CD4-positive, alpha-beta T cell treated with Interleukin-2 at 100 ng/mL for 4 hours (primary cell): ENCODE measurements at regions not wholly inside any gene's neighbourhood (a gene's known extent, or its start where the extent isn't known, plus 50 kb on each side); places are given as distances from the start of the nearest gene placed in this dataset.
"Not testable (repeated sequence)": the region's sequence is repeated elsewhere in the genome, so short reads cannot be mapped to it uniquely, and the experiment has no call there.

Experiments used
- DNase-seq: peaks from one replicate; pipeline ENCODE4 v3.0.0-alpha.2; 2020; ENCODE audit warnings: low spot score

DNA sequence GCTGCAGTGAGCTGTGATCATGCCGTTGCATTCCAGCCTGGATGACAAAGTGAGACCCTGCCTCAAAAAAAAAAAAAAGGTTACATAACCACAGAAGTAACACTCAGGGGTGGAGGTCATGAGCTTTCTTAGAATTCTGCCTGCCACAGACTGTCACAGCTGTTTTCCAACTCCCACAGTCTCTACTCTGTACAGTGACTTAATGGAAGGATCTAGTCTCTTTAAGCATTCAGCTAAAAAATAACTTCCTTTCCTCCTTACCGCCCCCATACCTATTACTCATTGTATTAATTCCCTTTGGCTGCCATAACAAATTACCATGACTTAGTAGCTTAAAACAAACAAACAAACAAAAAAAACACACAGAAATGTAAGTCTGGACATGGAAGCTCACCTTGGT lies 99.6 kb upstream of the UBE2E1 start:
- DNase-seq, result no peak

DNA sequence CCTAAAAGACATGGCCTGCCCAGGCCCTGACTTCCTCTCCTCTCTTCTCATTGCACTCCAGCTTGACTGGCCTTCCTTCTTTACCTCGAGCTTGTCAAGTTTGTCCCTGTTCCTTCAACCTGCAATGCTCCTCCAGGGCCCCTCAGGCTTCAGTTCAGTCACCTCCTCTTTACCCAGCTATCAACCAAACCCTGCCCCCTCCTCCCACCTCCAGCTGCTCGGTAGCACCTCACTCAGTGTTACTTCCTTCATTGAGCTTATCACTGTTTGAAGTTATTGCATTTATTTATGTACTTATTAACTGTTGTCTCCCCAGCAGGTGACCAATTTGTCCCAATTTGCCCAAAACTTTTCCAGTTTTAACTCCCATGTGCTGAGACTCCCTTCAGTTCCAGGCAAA lies 95.8 kb upstream of the UBE2E1 start:
- DNase-seq, result no peak

DNA sequence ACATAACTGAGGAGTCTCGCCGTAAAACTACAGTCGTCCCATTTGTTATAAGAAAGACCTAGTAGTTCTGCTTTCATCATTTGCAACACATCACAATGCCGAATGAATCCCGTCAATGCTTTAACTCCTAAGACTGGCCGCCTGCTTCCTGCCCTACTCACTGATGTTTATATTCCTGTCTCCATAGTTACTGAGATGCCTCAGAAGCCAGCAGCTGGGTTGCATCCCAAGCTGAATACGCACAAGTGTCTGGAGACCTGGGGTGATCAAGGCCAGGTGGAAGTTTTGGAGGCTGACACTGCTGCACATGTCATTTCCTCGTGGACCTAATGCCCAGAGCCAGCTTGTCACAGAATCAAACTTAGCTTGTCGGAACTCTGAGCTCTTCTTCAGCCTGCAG lies 95.2 kb upstream of the UBE2E1 start:
- DNase-seq, result no peak

DNA sequence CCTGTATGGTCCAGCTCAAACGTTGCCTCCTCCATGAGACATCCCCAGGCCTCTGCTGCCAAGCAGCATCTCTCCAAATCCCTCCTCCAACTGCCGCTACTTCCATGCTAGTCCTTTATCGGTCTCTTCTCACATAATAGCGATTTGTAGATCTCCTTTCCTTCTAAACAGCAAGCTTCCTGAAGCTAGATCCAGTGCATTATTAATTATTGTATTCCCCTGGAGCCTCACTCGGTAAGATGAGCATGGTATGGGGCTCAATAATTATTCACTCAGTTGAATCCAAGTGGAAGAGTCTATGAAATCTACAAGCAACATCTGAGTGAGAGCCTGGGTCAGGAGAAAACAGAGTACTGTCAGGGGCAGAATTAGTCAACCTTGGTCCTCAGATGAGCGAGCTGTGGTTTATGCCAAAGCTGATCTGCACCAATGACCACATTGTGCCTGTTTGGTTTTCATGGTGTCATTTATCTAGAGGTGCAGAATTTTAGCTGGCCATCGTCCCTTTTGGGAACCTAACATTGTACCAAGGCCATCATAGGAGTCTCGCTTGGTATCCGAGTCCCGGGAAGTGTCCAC lies 93.8 kb upstream of the UBE2E1 start:
- no peak for DNase-seq

DNA sequence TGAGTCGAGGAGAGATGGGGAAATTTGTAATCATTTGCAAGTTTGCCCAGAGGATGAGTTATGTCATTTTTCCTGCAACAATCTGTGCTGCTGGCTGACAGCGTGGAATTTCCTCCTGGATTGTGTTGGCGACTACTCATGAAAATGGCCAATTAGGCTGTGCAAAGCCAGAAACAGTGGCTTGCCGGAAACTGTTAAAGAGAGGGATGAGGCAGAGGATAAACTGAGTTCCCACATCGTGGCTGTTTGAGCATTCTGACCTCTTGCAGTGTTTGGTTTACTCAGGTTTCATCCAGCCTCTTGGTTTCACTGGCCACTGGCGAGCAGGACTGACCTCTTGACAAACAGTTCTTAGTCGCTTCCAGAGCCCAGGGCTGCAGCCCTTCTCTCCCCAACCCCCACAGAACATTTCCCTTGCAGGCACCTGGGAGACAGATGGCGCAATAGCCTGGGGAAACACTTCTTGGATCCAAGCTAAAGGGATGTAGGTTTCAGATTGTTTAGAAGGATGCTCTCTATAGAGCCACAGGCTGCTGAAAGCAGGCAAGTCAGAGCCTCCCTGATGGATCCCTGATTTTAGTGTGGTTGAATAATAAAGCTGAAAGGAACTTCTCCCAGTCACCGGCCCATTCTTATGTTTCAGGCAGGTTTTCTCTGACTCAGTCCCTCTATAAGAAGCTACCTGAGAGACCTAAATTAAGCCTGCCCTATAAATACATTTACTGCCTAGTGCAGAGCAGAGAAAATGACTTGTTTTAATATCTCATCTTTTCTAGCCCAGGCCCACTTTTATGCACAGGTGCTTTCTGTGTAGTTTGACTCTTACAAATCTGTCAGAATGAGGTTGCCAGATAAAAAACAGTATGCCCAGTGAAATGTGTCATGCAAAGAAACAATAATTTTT lies 92.8 kb upstream of the UBE2E1 start:
- DNase-seq, result no peak

DNA sequence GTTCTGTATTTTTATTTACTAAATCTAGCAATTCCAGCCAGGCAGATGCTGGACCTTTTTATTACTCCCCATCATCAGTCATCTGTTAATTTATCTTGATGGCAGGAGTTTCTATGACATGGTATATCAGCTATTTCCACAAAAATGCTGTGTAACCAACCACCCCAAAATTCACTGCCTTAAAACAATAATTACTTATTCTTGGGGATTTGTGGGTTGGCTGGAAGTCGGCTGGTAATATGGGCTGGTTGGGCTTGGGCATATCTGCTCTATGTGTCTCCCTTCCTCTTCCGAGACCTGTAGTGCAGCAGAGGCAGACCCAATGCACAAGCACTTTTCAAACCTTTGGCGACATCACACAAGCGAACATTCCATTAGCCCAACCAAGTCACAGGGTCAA lies 92.1 kb upstream of the UBE2E1 start:
- DNase-seq, result no peak

DNA sequence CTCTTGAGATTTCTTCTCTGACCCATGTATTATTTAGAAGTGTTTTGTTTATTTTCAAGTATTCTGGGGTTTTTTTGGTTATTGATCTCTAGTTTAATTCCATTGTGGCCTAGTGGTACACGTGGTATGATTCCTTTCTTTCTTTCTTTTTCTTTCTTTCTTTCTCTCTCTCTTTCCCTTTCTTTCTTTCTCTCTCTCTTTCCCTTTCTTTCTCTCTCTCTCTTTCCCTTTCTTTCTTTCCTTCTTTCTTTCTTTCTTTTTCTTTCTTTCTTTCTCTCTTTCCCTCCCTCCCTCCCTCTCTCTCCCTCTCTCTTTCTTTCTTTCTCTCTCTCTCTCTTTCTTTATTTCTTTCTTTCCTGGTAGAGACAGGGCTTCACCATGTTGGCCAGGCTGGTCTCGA lies 85.7 kb upstream of the UBE2E1 start:
- no peak for DNase-seq

DNA sequence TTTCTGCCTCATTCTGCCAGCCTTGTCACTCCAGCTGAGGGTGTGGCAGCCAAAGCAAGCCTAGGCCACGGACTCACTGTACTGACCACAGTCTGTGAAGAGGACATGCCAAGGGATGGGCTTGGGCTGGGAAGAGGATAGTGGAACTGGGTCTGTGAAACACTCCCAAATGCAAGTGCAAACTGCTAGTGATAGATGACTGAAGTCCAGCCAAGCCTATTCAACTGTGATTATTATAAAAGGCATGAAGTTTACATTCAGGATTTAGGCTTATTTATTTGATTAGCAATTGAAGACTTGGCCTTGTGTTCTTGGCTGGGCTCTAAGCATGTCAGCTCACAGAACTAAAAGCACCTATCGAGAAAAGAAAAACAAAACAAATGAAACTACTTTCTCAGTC lies 84.9 kb upstream of the UBE2E1 start:
- no peak for DNase-seq

DNA sequence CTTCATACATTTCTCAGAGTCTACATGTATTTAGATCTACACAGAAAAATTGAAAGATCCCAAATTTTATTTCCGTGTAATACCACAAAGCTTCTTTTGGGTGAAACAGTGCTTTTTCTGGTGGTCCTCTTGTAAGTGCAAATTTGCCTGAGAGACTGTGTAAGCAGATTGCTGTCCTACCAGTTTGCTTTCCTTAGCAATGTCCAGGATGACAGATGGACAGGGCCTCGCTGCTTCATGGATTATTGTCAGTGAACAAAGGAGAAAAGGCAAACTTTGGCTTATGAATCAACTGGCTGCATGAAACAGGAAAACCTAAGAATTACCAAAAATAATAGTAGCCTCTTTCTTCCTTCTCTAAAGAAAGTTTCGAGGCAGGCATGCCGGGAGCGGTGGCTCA lies 82.6 kb upstream of the UBE2E1 start:
- no peak for DNase-seq

DNA sequence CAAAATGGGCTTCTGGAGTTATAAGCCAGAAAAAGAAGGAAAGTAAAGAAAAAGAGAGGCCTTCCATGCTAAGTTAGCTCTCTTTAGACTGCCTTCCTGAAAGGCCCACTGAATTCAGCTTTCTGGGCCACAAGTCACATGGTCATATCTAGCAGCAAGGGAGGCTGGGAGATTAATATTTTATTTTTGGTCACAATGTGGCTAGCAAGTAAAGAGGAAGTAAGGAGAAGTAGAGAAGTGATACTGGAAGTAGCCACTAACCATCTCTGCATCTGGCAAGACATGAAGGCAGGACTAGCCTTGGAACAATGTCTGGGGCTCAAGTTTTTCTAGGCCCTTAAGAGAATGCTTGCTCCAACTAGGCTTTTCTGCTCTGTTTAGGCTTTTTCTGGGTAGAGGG lies 81.8 kb upstream of the UBE2E1 start:
- DNase-seq, result no peak

DNA sequence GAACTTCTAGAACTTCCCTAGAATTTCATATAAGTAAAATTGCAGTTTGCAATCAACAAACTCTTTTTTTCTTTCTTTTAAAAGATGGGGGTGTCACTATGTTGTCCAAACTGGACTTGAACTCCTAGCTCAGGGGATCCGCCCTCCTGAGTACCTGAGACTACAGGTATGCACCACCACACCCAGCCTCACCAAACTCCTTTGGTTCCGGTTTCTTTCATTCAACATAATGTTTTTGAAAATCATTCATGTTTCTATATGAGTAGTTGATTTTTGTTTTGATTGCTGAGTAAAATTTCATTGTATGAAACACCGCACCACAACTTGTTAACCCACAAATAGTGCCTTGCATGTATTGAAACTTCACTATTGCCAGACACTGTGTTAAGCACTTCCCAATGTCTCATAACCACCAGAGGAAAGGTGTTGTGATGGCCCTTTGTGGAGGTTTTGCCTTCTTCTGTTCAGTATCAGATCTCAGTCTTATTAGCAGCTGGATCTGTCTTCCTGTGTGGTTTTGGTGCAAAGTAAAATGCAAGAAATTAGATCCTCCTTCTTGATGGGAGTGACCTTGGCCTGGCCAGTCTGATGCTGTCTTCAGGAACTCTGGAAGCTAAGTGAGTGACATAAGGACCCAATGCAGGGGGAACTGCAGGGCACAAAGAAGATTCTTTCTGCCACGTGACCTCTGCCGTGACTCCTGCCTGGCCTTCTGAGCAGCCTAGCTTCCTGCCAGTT lies 78.8 kb upstream of the UBE2E1 start:
- no peak for DNase-seq

DNA sequence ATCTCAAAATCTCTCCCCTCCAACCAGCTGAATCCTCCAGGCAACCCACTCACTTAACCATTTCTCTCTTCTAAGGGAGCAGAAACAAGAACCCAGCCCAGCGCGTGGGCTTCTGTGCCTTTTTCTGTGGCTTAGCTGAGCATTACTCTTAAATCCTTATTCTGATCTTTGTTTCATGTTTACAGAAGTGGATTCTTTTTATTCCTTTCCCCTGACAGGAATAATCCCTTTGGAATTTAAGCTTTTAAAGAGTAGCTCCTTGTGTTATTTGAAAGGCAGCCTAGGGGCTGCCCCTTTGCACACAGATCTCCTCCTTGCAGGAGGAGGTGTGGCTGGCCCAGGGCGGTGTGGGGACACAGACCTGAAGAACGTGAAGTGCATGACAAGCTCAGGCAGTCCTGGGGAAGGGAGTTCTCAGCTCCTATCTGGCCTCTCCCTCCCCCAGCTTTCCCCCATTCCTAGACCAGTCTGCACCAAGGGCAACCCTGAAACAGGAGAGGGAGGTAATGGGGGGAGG lies 77.1 kb upstream of the UBE2E1 start:
- DNase-seq, result no peak

DNA sequence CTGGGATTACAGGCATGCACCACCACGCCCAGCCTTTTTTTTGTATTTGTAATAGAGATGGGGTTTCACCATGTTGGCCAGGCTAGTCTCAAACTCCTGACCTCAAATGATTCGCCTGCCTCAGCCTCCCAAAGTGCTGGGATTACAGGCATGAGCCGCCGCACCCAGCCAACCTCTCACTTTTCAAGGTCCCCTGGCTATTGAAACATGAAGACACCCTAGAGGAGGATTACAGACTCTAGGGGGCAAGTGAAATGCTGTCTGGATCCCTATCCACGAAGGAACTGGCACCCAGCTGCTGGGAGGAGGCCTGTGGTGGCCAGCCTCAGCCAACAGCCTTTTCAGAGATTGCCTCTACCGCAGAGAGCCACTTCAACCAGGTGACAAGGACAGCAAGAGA lies 76.4 kb upstream of the UBE2E1 start:
- not testable (repeated sequence) for DNase-seq

DNA sequence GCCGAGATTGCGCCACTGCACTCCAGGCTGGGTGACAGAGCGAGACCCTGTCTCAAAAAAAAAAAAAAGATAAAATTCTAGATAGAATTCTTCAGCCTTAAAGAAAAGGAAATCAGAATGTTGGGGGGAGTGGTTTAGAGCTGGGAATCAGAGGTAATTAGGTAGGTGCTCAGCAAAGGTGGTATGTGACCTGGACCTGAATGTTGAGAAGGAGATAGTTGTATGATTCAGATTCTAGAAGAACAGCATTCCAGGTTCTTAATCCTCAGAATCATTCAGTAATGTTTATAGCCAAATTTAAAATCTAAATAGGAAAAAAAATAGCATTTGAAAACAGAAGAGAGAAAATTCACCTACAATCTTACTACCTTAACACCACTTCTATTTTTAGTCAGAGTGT lies 71.3 kb upstream of the UBE2E1 start:
- no peak for DNase-seq

DNA sequence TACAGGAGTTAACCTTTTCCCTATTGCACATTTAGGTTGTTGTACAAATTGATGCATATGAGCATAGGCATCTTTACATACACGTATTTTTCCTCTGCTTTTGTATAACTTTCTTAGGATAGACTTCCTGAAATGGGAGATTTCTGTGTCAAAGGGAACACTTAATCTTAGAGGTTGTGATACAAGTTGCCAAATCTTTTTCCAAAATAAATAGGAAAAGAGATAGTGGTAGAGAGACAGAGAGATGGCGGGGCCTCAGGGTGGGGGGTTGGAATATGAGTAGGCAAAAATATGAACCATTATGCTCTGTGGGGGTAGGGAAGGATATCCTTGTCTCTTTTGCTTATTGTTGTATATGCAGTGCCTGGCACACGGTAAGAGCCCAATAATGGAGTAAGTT lies 70.7 kb upstream of the UBE2E1 start:
- DNase-seq, result no peak

DNA sequence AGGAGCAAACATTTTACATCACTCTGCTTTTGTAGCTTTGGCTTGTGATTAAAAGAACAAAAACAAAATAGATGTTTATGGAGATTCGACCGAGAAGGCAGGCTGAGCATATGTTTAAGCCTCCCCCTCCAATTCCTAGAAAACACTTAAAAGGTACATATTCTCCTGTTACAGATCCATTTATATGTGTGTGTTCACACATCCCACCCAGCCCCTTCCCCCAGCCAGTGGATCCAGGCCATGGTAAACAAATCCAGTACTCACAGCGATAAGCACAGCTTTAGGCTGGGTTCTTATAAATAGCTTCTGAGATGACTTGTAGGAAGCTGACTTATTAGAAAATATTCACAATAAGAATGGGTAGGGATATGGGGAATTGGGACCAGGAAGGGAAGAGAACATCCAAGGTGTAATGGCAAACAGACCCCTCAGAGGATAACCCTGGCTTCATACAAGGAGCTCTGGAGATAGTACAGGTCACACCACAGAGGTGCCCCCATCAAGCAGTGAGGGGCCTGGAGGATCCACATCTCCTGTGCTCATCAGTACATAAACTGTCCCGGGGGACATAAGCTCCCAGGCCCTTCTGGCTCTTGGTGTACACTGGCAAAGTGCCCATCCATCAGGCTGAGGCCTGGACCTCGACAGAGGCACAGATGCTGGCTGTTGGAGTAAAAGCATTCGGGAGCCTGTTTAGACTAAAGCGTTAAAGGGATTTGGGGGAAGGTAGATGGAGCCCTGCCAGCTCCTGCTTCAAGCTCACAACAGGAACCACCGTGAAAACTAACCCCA lies 70.0 kb upstream of the UBE2E1 start:
- DNase-seq, result no peak

DNA sequence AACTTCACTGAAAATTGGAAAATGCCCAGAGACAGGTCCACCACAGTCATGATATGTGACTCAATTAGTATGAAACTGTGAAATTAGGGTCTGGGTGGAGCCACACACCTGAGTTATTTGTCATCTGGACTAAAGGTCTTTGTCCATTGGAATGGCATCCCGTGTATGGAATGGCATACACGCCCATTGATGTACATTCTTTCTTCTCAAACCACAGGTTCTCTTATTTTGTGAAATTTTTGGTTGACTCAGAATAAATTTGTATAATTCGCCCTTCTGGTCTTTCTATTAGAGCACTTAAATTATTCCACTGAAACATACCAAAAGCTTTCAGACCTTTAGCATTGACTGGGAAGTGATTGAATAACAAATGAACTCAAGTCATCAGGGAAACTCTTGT lies 66.8 kb upstream of the UBE2E1 start:
- no peak for DNase-seq

DNA sequence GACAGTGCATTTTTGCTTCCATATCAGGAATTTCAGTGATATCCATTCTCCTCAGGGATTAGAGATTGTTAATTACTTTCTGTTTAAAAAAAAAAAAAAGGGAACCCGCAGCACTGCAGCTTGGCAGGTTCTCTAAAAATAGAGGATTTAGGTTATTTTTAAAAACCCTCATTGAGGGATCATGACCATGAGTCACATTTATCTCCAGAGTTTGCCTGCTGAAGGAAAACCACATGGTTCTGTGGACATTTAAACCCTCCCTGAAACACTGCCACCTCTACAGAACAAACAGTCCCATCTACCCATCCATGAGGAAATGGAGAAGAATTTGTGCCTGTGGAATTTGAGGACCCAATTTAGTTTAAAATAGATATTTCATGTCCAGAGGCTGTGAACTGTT lies 66.2 kb upstream of the UBE2E1 start:
- no peak for DNase-seq

DNA sequence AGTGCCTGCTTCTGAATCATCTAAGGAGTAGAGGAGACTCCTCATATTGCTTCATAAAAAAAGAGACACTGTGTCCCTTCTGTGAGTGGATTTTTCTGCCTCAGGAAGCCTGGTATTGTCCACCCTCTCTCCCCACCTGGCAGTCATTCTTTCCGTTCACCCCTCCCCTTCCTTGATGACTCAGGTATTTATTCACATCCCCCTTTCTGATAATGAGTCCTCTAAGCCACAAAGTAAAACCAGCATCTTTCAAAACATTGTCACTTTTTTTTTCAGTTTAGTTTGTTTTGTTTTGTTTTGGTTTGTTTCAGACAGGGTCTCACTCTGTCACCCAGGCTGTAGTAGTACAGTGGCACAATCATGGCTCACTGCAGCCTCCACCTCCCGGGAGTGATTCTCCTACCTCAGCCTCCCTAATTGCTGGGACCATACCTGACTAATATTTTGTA lies 65.2 kb upstream of the UBE2E1 start:
- peak; percentile 21 for DNase-seq

DNA sequence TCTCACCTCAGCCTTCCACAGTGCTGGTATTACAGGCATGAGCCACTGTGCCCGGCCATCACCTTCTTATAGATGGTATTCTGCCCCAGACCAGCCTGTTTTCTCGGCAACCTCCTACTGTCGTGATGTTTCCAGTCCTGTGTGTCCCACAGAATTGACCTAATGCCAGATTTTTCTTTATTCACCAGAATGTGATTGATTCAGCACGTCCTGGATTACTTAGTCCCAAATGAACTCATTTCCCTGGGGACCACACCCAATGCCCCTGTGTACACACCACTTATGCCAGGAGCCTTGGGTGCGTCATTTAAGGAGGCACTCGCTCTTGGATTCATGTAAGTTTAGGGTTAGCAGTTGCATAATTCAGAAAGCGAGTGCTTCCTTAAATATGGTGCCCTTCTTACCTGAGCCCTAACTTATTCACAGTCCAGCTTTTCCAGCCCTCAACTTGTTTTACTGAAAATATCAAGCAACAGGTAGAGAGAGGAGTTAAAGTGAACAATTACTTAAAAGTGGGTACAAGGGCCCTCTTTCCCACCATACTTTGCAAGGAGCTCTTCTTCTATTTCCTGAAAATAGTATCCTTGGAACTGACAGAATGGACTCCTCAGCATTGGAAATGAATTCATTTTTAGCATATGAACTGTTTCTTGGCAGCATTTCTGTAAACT lies 64.6 kb upstream of the UBE2E1 start:
- no peak for DNase-seq

DNA sequence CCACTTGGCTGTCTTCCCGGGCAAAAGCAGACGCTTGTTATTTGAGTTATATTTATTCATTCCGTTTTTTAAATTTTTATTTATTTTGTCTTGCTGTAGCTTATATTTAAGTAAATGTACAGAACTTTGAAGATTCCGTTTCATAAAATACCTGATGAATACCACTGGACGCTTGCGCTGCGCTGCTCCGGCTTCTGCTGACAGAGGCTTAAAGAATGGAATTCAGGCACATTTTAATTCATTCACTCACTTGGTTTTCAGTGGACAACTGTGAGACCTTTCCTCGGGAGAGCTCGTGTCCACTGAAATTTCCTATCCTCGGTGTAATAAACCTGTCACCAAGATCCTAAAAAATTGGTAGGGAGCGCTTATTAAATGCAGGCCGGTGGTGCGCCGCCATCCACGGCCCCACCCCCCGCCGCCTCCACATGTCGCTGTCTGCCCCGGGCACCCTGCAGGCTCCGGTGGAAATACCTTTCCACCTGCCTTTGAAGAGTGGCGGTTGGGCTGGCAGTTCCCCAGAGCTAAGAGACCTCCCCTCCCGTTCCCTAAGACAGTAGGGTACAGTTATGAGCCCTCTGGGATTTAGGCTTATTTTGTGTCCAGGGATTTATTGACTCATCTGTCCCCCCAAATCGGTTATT lies 62.5 kb upstream of the UBE2E1 start:
- DNase-seq, result no peak
